Esophagus muscularis mucosa (tissue), 3 donors: ENCODE measurements at regions not wholly inside any gene's neighbourhood (a gene's known extent, or its start where the extent isn't known, plus 50 kb on each side); places are given as distances from the start of the nearest gene placed in this dataset.

Experiments
- POLR2A ChIP-seq: fragments of 450-650 bp; IDR thresholded peaks from one replicate; pipeline ENCODE4 v1.6.1; 2017; ENCODE audit warnings: antibody characterized with exemption, moderate library complexity, mild to moderate bottlenecking, low read depth
- POLR2AphosphoS5 ChIP-seq, 2 donors: sonication (generic); formaldehyde crosslinking; IDR thresholded peaks; one replicate each; pipeline ENCODE4 v1.6.1; 2017; ENCODE audit warnings: antibody characterized with exemption in 2 of 2
- TF ChIP-seq, protein P1 (sequence below), 3 experiments: fragments of 200-600 bp in 2 of 3; fragments of 450-650 bp in 1 of 3; sonication (generic) in 2 of 3; IDR thresholded peaks; one replicate each; pipeline ENCODE4 v1.5.1; 2017 to 2019; ENCODE audit warnings: antibody characterized with exemption in 3 of 3, mild to moderate bottlenecking in 2 of 3, moderate library complexity in 1 of 3

DNA sequence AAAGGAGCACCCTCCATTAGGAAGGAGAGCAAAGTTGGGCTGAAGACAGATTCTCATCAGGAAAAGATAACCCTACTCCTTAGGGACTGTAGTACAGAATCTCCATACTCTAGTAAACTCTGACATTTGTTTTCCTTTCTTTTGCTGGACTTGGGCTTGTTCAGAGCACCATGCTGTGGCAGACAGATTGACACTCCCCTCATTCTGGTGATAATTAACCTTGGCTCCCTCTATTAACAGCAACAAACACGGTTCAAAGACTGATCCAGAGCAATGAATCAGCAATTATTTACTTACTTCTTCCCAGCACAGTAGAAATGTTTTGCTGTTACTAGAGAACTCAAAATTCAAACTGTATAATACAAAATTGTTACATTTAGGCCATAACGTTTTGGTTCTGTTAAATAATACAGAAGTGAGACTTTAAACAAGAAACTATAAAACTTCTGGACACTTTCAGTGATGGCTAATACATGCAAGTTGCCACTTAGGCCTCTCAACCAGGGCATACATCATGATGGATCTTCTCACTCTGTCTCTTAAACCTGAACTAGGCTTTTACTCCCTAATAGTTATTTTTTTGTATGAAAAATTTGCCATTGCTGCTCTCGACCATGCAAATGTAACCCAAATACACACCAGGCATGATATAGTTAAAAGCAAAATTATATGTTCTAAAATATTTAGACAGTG is 639.0 kb downstream of the IPMK start:
- TF ChIP-seq, protein P1, sequence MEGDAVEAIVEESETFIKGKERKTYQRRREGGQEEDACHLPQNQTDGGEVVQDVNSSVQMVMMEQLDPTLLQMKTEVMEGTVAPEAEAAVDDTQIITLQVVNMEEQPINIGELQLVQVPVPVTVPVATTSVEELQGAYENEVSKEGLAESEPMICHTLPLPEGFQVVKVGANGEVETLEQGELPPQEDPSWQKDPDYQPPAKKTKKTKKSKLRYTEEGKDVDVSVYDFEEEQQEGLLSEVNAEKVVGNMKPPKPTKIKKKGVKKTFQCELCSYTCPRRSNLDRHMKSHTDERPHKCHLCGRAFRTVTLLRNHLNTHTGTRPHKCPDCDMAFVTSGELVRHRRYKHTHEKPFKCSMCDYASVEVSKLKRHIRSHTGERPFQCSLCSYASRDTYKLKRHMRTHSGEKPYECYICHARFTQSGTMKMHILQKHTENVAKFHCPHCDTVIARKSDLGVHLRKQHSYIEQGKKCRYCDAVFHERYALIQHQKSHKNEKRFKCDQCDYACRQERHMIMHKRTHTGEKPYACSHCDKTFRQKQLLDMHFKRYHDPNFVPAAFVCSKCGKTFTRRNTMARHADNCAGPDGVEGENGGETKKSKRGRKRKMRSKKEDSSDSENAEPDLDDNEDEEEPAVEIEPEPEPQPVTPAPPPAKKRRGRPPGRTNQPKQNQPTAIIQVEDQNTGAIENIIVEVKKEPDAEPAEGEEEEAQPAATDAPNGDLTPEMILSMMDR (IDR thresholded peaks at IDR 0.05) = no peak
- no peak for TF ChIP-seq POLR2AphosphoS5 (IDR thresholded peaks at IDR 0.05)
- TF ChIP-seq POLR2A = no peak
